HG02970 (cell line): ENCODE measurements at regions not wholly inside any gene's neighbourhood (a gene's known extent, or its start where the extent isn't known, plus 50 kb on each side); places are given as distances from the start of the nearest gene placed in this dataset.
"Not testable (repeated sequence)": the region's sequence is repeated elsewhere in the genome, so short reads cannot be mapped to it uniquely, and the experiment has no call there.

Experiments
- ATAC-seq: cut with Tn5 transposase; IDR thresholded peaks from one replicate; pipeline ENCODE4 v1.9.1; 2021; ENCODE audit warnings: mild to moderate bottlenecking, moderate library complexity, moderate number of reproducible peaks; ENCODE audit not compliant: unreplicated experiment, low FRiP score

DNA sequence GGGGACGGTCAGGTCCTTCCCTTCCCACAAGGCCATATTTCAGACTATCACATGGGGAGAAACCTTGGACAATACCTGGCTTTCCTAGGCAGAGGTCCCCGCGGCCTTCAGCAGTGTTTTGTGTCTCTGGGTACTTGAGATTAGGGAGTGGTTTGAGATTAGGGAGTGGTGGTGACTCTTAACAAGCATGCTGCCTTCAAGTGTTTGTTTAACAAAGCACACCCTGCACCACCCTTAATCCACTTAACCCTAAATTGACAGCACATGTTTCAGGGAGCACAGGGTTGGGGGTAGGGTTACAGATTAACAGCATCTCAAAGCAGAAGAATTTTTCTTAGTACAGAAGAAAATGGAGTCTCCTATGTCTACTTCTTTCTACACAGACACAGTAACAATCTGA is 1152.2 kb upstream of the SLC39A10 start:
- not testable (repeated sequence) for ATAC-seq

DNA sequence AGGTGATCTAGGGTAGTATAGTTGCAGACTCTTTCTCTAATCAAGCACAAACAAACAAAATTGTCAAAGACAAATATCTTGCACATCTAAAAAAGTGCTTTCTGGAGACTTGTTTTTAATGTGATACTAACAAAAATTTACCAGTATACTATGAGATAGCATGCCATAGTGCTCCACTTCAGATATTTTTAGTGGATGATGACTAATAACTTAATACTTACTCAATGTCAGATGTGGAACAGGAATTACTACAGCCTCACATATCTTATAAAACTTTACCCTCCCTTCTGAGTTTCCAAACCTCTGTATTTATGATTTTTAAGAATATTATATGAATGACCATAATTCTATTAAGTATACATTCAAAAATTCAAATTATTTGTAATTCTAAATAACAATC is 1162.0 kb upstream of the SLC39A10 start:
- ATAC-seq, result no peak

DNA sequence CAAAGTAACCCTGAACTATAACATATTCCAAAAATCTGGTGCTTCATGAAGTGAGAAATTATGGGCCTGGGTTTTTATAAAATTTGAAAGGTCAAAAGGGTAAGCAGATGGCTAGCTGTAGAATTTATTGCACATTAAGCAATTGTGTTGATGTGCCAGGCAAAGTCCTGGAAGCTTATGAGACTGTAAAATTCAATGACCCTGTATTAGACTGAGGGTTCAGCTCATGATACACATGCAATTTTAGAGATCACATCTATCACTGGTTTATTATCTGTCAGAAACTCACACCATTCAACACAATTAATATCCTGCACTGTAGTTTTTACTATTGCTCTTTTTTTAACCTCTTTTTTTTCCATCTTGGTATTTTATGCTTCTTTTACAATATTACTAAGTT is 1162.6 kb upstream of the SLC39A10 start:
- ATAC-seq, result no peak

- ATAC-seq, result no peak
Observed at GRCh38 chr2:194491409-194492115, 1165.5 kb upstream of the SLC39A10 start.

DNA sequence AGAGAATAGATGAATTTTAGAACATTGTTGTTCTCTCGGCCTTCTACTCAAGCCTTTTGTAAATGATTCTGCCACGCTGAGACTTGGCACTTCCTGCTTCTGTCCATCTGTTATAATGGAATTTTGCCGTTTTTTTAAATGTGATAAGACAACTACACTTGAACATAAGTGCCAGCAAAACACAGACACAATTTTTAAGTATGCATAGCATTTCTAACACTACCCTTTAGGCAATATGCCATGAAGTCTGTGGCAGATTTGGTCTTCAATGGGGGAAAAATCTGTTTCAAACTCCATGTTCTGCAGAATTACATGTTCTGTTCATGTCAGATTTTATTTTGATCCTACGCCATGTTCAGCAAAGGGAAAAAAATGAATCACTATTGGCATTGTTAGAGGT is 1170.7 kb upstream of the SLC39A10 start:
- no peak for ATAC-seq

DNA sequence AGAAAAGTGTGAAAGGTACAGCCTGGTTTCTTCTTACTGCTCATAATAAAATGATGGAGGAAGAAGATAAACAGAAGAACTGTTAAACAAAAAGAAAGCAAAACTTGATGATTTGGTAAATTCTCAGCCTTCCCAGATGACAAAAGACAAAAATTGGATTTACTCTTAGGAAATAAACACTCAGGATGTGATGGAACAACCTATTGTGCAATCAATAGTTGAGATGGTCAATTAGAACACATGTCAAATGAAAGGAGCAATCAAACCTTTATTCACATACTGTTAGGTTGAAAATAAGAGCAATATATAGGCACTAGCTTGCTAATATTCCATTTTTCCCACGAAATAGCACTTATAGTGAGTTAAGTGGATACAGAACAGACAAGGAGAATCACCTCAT is 1174.0 kb upstream of the SLC39A10 start:
- ATAC-seq, result no peak

DNA sequence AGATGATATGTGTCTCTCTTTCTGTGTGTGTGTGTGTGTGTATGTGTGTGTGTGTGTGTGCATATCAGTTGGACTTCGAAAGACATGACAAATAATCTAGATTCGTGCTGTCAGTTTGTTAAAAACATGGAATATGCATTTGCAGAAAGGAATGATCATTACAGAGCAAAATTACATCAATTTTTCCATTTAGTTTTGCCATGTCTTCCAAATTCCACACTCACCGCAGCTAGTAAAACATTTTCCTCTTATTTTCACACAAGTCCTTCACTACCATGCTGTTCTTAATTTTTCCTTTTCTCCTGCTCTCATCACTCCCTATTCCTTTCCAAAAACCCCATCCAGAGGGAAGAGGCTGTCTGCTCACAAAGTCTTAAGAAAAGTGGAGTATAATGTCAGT is 1191.4 kb upstream of the SLC39A10 start:
- no peak for ATAC-seq

GRCh38 chr2:194464964-194465638 is 1191.9 kb upstream of the SLC39A10 start:
- ATAC-seq, result no peak

DNA sequence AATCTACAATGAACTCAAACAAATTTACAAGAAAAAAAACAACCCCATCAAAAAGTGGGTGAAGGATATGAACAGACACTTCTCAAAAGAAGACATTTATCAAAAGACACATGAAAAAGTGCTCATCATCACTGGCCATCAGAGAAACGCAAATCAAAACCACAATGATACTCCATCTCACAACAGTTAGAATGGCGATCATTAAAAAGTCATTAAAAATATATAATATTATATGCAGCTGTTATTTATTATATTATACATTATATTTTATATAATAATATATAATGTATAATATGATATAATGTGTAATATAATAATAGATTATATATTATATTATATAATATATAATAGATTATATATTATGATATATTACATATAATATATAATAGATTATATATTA is 1194.1 kb upstream of the SLC39A10 start:
- not testable (repeated sequence) for ATAC-seq

GRCh38 chr2:194455358-194455757 is 1201.7 kb upstream of the SLC39A10 start:
- ATAC-seq, result no peak

- ATAC-seq, result no peak
Observed at GRCh38 chr2:194452504-194452903, 1204.5 kb upstream of the SLC39A10 start.

- ATAC-seq, result no peak
Observed at GRCh38 chr2:194445226-194445625, 1211.8 kb upstream of the SLC39A10 start.

DNA sequence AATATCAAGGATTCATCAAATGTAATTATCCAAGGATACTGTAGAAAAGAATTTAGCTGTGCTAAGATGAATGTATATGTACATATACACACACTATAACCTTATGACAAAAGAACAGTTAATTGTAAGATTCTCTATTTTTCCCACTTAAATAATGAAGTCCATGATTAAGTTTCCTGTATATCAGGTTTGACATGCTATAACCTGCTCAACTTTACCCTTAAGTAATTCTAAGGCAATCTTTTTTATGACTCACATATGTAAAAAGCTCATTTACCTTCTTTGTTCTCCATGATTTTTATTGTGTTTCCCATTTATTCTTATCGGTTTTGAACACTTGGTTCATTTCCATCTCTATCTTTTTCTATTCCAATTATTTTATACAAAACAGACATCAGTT is 1213.1 kb upstream of the SLC39A10 start:
- no peak for ATAC-seq

DNA sequence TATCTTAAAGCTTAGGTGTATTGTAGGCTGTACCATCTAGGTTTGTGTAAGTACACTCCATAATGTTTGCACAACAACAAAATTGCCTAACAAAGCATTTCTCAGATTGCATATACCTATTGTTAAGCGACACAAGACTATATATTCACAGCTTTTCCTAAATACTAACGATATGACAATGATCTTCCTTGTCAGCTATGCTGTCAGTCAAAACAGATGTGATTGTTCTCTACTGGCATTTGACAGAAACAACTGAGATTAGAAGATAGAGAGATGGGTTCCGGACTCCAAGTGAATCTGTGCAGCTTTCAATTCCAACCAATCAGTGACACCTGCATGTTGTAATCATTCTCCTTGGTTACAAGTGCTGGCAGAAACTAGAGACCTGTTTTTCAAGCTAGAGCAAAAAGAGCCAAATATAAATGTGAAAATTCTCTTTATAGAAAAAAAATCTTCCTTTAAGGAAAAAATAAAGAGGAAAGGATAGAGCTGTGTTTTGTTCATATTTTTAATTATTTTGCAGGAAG is 1232.3 kb upstream of the SLC39A10 start:
- ATAC-seq, result no peak

DNA sequence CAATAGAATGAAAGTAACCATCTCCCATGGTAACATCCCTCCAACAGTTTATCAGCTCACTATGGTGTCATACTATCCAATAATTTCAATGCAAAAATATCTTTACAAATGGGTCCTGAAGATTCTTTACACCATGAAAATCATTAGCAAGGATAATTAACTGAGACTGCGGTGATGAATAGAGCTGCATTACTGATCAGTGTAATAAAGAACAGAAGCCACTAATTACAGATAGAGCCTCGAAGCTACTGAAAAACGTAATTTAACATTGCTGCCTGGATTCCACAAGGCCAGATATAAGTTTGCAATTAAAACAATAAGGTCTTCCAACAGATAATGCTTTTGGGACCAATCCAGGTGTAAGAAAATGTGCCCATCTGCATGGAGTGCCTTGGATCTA is 1245.8 kb upstream of the SLC39A10 start:
- no peak for ATAC-seq

GRCh38 chr2:194395818-194396217 is 1261.2 kb upstream of the SLC39A10 start:
- ATAC-seq, result no peak

DNA sequence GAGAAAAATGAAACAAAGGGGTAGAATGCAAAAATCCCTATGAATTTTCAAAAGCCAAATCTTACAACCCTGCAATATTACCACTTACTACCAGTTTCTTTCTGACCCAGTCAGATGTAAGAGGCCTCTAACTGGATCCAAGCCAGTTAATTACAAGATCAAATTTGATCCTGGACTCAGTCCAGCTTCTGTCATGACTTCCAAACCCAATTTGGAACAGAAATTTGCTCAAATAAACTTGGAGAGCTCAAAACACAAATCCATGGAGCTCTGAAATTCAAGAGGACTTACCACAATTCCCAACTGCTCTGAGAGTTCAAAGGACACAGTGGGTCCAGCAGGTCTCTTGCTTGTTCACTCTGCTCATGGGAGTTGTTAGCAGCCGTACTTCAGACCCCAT is 1271.7 kb upstream of the SLC39A10 start:
- no peak for ATAC-seq

DNA sequence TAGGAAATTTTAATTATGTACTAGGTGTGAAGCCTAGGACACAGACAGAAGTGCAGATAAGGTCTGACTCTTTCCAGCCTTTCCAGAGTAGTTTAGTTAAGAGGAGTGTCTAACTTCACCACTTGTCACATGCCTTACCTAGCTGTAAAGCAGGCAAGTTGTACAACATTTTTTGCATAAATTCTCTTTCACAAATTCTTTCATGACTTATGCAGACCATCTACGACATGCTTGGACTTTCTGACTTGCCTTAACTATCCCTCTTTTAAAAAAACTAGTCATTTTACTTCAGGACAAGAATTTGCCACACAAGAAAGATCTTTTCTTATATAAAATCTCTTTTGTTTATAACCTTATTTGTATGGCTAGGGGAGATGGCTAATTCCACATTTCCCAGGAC is 1273.6 kb upstream of the SLC39A10 start:
- no peak for ATAC-seq

- no peak for ATAC-seq
Observed at GRCh38 chr2:194382221-194382620, 1274.8 kb upstream of the SLC39A10 start.

DNA sequence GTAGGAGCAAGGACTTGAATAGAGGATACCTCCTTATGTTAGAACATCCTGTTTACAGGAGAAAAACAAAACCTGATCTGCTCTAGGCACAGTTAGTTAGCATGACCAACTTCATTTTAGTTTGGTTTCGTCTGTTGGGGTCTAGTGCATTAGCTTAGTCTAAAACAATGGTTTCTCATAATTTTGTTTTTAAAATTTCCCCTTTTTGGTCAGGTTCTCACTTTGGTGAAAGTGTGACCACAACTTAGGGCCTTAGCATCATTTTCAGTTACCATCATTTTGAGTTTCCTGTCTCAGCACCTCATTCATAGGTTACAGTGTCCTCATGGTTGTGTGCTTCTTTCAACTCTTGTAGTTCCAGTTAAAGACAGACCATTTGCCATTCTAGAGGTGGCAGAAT is 1277.0 kb upstream of the SLC39A10 start:
- ATAC-seq, result no peak

DNA sequence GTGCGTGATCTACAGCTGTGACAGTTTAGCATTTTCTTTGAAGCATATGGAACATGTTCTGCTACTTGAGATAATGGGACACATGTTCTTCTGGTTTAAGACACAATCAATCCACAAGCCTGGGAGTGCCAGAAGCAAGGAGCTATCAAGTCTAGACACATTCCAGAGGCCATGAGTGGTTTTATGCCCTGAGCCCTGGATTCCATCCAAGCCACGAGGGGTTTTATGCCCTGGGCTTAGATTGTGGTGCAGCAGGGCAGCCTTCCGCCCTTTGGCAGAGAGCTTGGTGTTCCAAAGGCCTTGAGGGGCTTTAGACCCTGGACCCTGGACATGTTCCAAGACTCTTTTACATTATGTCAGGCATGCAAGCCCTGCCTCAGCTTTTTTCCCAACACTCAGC is 1289.6 kb upstream of the SLC39A10 start:
- ATAC-seq, result not testable (repeated sequence)

GRCh38 chr2:194363878-194364277 is 1293.1 kb upstream of the SLC39A10 start:
- ATAC-seq, result no peak
